GM12865 (cell line): ENCODE measurements at regions not wholly inside any gene's neighbourhood (a gene's known extent, or its start where the extent isn't known, plus 50 kb on each side); places are given as distances from the start of the nearest gene placed in this dataset.

Source experiments
- DNase-seq: peaks from one replicate; pipeline ENCODE4 v3.0.0; 2010; ENCODE audit warnings: low read depth
- H3K4me3 ChIP-seq: 2 replicates; pipeline ENCODE4 v1.5.1; 2011; ENCODE audit warnings: mild to moderate bottlenecking, low read depth, low read length, control low read depth
- TF ChIP-seq, protein P1 (sequence below): IDR thresholded peaks from 2 replicates; pipeline ENCODE4 v1.5.1; 2011; ENCODE audit warnings: low read length, control low read depth, low read depth, inconsistent platforms; ENCODE audit not compliant: insufficient read depth; ENCODE audit errors: missing control alignments

DNA sequence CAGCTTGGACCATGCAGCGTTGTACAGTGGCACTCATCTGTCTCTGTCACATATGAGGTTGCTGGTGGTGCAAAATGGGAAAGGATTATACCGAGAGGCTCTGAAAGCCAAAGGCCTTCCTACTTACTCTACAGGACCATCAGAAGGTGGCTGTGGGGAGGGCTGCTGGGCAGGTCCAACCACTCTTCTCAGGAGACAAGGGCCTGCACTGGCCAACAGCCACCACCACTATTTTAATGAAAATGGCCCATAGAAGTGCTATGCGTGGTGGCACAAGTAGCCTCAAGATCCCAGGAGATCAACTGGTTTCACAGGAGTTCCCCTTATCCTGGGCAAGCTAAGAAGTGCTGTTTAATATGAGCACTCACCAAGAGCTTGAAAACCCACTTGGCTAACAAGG, 52.3 kb downstream of the MRPL57 start:
- no peak for DNase-seq
- TF ChIP-seq, protein P1, sequence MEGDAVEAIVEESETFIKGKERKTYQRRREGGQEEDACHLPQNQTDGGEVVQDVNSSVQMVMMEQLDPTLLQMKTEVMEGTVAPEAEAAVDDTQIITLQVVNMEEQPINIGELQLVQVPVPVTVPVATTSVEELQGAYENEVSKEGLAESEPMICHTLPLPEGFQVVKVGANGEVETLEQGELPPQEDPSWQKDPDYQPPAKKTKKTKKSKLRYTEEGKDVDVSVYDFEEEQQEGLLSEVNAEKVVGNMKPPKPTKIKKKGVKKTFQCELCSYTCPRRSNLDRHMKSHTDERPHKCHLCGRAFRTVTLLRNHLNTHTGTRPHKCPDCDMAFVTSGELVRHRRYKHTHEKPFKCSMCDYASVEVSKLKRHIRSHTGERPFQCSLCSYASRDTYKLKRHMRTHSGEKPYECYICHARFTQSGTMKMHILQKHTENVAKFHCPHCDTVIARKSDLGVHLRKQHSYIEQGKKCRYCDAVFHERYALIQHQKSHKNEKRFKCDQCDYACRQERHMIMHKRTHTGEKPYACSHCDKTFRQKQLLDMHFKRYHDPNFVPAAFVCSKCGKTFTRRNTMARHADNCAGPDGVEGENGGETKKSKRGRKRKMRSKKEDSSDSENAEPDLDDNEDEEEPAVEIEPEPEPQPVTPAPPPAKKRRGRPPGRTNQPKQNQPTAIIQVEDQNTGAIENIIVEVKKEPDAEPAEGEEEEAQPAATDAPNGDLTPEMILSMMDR = no peak
- H3K4me3 ChIP-seq = no peak overlapping the region

DNA sequence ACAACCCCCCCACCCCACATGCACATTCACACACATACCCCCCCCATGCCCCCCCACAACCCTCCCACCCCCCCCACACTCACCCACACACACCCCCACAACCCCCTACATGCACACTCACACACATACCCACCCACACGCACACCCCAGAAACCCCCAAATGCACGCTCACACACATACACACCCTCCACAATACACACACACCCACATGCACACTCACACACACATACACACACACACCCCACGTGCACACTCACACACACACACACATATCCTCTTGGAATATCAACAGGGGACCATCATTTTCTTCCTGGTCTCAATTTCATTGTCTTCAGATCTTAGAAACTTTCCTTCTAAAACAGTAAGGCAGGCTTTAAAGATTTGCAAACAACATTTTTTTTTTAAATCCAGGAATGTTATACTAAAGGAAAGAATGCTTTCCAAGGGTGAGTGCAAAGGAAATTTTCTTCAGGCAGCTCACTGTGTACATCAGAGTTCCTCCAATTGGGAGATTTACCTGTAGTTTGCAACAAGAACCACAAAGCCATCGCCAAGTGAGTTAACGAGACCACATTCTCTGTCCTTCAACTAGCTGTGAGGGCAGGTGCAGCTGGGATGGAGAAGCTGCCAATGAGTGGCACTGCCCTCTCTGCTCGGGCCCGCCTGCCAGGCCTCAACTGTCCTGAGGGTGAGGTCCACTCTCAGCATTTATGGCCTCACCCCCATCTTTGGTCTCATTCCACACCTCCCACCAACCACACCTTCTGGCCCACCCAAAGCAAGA, 53.0 kb downstream of the MRPL57 start:
- no peak for DNase-seq
- H3K4me3 ChIP-seq = no peak overlapping the region
- TF ChIP-seq, protein P1 = no peak

DNA sequence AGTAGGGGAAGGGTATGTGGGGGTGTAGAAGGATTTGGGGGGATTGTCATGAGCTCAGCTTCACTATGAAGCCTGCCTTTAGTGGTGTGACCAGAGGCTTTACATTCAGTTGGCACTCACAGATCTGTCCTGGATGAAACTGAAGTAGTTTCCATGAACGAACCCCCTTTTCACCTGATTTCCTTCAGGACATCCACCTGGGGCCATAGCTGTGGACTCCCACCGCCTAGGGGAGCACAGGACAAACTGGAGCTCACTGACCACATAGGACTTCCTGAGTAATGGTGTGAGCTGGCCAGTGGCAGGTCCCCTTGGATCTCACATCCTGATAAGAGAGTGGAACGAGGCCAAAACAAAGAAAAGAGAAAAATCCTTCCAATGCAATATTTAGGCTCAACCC, 54.1 kb downstream of the MRPL57 start:
- H3K4me3 ChIP-seq = no peak overlapping the region
- DNase-seq = no peak
- TF ChIP-seq, protein P1 = no peak

DNA sequence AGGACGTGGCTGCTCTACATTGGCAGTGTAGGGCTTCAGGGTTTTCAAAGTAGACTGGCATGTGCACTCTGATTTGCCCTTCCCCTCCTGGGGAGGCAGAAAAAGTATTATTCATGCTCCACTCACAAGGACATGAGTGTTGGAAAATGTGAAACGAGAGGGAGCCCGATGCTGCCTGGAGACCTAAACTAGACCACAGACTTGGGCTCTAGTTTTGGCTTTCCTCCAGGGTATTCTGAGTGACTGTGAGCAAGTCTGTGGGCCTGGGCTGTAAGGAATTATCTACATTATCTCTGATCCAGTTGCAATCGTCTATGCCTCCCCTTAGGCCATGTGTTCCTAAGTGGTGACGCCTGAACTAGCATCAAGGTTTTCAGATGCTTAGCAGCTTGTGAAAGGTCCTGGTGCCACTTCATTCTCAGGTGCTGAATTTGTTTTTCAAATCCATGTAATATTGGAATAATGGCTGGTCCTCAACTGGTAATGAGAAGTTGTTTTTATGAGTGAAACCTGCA, 55.0 kb downstream of the MRPL57 start:
- TF ChIP-seq, protein P1 = no peak
- no peak overlapping the region for H3K4me3 ChIP-seq
- no peak for DNase-seq

DNA sequence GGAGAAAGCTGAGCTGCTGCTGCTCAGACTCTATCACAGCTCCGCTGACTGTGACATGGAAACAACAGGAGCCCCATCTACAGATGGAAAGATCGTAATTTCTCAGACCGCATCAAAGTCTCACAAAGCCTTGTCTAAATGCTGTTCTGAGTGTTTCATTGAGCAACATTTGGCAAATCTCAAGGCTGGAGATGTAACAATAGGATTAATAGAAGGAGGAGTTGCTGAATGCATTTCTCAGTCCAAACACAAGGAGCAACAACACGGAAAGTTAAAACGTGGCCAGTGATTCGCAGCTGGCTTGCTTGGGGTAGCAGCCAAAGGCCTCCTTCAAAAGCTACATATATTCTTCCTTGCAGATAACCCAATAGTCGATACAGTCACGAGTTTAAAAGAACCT, 55.7 kb downstream of the MRPL57 start:
- DNase-seq = no peak
- H3K4me3 ChIP-seq = no peak overlapping the region
- TF ChIP-seq, protein P1 = no peak

- no peak for DNase-seq
- no peak overlapping the region for H3K4me3 ChIP-seq
These were observed 56.1 kb downstream of the MRPL57 start for GRCh38 chr13:21232599-21232998.

More at GRCh38 chr13:21232599-21232998, 56.1 kb downstream of the MRPL57 start:
- TF ChIP-seq, protein P1 = no peak
